Stimulated activated CD4-positive, alpha-beta T cell treated with anti-CD3 and anti-CD28 coated beads, Interleukin-4, amount 100 ng/mL, for 24 hours (primary cell): ENCODE measurements at regions not wholly inside any gene's neighbourhood (a gene's known extent, or its start where the extent isn't known, plus 50 kb on each side); places are given as distances from the start of the nearest gene placed in this dataset.

Experiments used
- DNase-seq: peaks from one replicate; pipeline ENCODE4 v3.0.0-alpha.2; 2020

GRCh38 chrX:9196961-9197640 is 163.2 kb upstream of the FAM9B start:
- DNase-seq, result no peak

GRCh38 chrX:9204560-9204959 is 170.6 kb upstream of the FAM9B start:
- DNase-seq, result no peak

- no peak for DNase-seq
Measured at GRCh38 chrX:9205599-9206223, 171.8 kb upstream of the FAM9B start.

- DNase-seq, result no peak
Measured at GRCh38 chrX:9207142-9207541, 173.2 kb upstream of the FAM9B start.

GRCh38 chrX:9211269-9211668 is 177.3 kb upstream of the FAM9B start:
- no peak for DNase-seq

- no peak for DNase-seq
Measured at GRCh38 chrX:9221781-9222180, 187.9 kb upstream of the FAM9B start.

- no peak for DNase-seq
Measured at GRCh38 chrX:9222299-9222698, 188.4 kb upstream of the FAM9B start.

GRCh38 chrX:9227276-9227675 is 193.3 kb upstream of the FAM9B start:
- DNase-seq, result no peak

GRCh38 chrX:9231491-9231890 is 197.6 kb upstream of the FAM9B start:
- DNase-seq, result no peak

GRCh38 chrX:9233141-9233540 is 199.2 kb upstream of the FAM9B start:
- DNase-seq, result no peak

- DNase-seq, result no peak
Measured at GRCh38 chrX:9234315-9234714, 200.4 kb upstream of the FAM9B start.

- no peak for DNase-seq
Measured at GRCh38 chrX:9235722-9236121, 201.8 kb upstream of the FAM9B start.

GRCh38 chrX:9240956-9241355 is 207.0 kb upstream of the FAM9B start:
- no peak for DNase-seq

GRCh38 chrX:9241427-9241826 is 207.5 kb upstream of the FAM9B start:
- DNase-seq, result no peak

GRCh38 chrX:9249051-9249846 is 215.3 kb upstream of the FAM9B start:
- DNase-seq, result no peak

GRCh38 chrX:9252182-9252581 is 212.7 kb upstream of the TBL1X start:
- DNase-seq, result no peak

GRCh38 chrX:9253211-9253610 is 211.6 kb upstream of the TBL1X start:
- no peak for DNase-seq

- DNase-seq, result peak; percentile 5
Measured at GRCh38 chrX:9257718-9258420, 207.0 kb upstream of the TBL1X start.

GRCh38 chrX:9258421-9259104 is 206.3 kb upstream of the TBL1X start:
- no peak for DNase-seq

- no peak for DNase-seq
Measured at GRCh38 chrX:9260603-9261002, 204.3 kb upstream of the TBL1X start.

GRCh38 chrX:9267415-9267814 is 197.4 kb upstream of the TBL1X start:
- DNase-seq, result no peak

GRCh38 chrX:9269134-9269533 is 195.7 kb upstream of the TBL1X start:
- no peak for DNase-seq
